ENCODE measurements at regions not wholly inside any gene's neighbourhood (a gene's known extent, or its start where the extent isn't known, plus 50 kb on each side); places are given as distances from the start of the nearest gene placed in this dataset.
"Not testable (repeated sequence)": the region's sequence is repeated elsewhere in the genome, so short reads cannot be mapped to it uniquely, and the experiment has no call there.

DNA sequence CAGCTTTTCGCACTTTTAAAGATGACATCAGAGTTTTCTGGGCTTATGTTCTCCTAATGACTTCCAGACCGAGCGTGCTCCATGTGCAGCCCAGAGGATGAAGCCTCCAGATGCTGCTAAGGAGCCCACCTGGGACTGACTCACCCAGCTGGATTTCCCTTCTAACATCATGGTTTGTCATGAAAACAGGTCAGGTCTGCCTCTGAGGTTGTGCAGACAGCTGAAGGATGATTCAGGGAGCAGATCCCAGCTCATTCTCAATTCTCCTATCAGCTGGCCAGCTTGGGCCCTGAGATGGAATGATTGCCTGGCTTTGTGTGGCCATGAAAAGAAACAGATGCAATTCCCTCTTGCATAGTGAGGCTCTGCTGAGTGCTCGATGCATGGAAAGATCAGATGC, 123.9 kb upstream of the DUSP10 start:
- DNase-seq, result no peak
- in situ Hi-C loops (cut with MboI; ENCODE audit: low pct_unique_long_range_greater_than_20kb, low sequenced_read_pairs), result no loop called here

GRCh38 chr1:221863635-221864034, 121.7 kb upstream of the DUSP10 start:
- in situ Hi-C loops (cut with MboI; ENCODE audit: low pct_unique_long_range_greater_than_20kb, low sequenced_read_pairs), result no loop called here

DNA sequence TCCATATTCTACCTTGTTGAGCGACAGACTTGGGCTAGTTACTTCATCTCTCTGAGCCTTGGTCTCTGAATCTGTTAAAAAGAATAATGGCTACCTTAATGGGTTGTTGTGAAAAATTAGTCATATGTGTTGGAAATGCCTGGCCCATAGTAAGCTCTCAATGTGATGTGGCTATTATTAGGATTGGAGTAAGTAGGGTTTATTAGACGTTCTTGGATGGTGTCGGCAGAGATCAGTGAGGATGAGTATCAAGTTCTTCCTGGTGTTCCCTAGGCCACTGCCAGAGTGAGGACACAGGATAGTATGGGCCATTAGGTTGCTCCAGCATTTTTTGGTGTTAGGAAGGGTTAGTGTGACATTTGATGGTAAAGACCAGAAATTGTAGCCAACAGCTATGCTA, 121.1 kb upstream of the DUSP10 start:
- in situ Hi-C loops (cut with MboI; ENCODE audit: low pct_unique_long_range_greater_than_20kb, low sequenced_read_pairs), result no loop called here
- DNase-seq, result no peak

More at GRCh38 chr1:221863635-221864034, 121.7 kb upstream of the DUSP10 start:
- no peak for DNase-seq

DNA sequence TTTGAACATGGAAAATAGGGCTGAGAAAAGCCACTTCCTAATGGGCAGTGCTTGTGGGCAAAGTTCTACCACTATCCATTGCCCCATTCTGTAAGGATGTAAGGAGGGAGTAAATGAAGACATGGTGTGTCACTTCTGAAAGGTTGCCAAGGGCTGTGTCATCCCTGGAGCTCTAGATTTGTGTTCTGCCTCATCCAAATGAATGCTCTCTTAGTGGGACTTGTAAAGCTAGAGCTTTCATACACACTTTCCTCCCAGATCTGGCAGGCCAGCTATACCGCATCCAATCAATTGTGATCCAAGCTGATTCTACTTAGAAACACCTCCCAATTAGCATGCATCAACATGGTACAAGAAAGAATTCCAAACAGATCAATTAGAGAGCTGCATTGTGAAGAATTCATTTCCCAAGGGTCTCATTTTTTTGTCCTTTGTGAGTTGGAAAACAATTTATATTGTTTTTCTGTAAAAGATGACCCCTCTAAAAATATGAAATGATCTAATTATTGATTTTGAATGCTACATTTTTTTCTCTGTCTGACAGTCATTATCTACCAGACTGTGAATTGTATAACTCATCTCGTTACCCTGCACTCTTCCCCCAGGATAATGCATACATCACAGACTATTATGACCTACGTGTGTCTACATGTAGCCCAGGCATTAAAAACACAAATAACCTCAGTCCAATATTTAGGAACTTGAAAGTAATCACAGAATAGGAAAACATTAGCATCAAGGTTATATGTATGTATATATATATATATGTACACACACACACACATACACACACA, 117.1 kb upstream of the DUSP10 start:
- in situ Hi-C loops (cut with MboI; ENCODE audit: low pct_unique_long_range_greater_than_20kb, low sequenced_read_pairs), result no loop called here
- no peak for DNase-seq

GRCh38 chr1:221857094-221857444, 115.2 kb upstream of the DUSP10 start:
- DNase-seq, result peak; percentile 10
- in situ Hi-C loops (cut with MboI; ENCODE audit: low pct_unique_long_range_greater_than_20kb, low sequenced_read_pairs), result not testable (repeated sequence)

DNA sequence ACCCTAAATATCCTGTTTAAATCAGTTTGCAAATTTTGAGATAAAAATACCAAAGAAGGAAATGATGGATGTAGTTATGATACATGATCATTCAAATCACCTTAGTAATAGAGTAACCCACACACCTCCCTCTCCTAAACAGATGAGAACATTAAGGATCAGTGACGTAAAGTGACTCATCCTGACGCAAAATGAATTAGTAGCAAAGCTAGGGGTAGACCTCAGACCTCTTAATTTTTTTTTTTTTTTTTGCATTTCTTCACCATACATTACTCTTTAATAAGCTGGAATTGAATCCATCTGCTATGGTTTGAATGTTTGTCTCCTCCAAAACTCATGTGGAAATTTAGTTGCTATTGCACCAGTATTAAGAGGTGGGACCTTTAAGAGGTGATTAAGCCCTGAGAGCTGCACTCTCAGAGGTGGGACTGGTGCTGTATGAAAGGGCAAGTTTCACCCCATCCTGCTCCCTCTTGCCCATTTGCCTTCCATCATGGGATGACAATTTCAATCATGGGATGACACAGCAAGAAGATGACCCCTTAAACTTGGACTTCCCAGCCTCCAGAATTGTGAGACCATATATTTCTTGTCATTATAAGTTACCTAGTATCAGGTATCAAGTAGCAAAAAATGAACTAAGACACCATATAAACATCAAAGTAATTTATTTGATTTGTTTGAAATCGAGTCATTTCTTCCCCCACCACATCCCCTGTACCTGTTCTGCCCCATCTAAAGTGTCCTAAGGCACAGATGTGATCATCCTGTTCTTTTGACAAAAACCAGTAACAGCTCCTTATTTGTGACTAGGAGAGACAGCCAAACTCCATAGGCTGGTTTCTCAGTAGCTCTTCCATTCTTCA, 114.6 kb upstream of the DUSP10 start:
- no peak for DNase-seq
- in situ Hi-C loops (cut with MboI; ENCODE audit: low pct_unique_long_range_greater_than_20kb, low sequenced_read_pairs), result no loop called here

- DNase-seq, result no peak
- in situ Hi-C loops (cut with MboI; ENCODE audit: low pct_unique_long_range_greater_than_20kb, low sequenced_read_pairs), result no loop called here
These were observed 113.3 kb upstream of the DUSP10 start for GRCh38 chr1:221855156-221855555.

GRCh38 chr1:221851336-221851735, 109.4 kb upstream of the DUSP10 start:
- DNase-seq, result no peak
- in situ Hi-C loops (cut with MboI; ENCODE audit: low pct_unique_long_range_greater_than_20kb, low sequenced_read_pairs), result no loop called here

GRCh38 chr1:221850470-221851187, 108.7 kb upstream of the DUSP10 start:
- no peak for DNase-seq
- in situ Hi-C loops (cut with MboI; ENCODE audit: low pct_unique_long_range_greater_than_20kb, low sequenced_read_pairs), result no loop called here

GRCh38 chr1:221849897-221850296, 108.0 kb upstream of the DUSP10 start:
- in situ Hi-C loops (cut with MboI; ENCODE audit: low pct_unique_long_range_greater_than_20kb, low sequenced_read_pairs), result no loop called here
- no peak for DNase-seq

DNA sequence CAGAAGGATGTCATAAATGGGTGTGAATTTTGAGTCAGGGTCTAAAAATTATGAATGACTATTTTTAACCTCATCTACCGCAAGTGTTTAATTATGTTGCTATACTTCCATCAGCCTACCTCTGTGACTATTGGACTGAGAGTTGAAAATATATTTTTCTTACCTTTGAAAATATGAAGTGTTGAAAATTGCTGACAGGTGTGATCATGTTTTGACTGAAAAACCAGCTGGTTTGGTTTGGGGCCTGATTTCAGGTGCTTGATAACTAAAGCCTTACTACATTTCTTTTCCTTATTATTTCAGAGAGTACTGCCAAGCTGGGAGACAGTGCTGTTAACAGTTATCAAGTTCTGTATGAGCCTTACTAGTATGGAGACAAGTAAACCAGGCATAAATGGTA, 107.2 kb upstream of the DUSP10 start:
- in situ Hi-C loops (cut with MboI; ENCODE audit: low pct_unique_long_range_greater_than_20kb, low sequenced_read_pairs), result no loop called here
- no peak for DNase-seq

DNA sequence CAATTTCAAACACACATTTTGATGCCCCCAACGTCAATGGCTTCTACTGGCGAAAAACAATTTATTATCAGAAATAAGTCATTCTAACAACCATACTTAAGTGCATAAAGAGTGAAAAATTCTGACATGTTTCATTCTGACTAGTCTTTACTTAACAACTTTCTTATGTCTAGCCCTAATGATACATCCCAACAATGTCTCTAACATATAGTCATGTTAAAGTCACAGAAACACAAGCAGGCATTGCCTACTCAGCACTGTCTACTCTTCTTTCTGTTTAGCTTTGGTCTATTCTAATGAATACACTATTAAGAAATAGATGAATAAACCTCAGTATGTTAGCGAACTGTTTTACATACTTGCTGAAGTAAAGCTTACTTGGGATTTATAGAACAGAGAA, 105.8 kb upstream of the DUSP10 start:
- in situ Hi-C loops (cut with MboI; ENCODE audit: low pct_unique_long_range_greater_than_20kb, low sequenced_read_pairs), result no loop called here
- DNase-seq, result no peak

GRCh38 chr1:221845650-221846371, 103.9 kb upstream of the DUSP10 start:
- in situ Hi-C loops (cut with MboI; ENCODE audit: low pct_unique_long_range_greater_than_20kb, low sequenced_read_pairs), result no loop called here
- DNase-seq, result no peak

DNA sequence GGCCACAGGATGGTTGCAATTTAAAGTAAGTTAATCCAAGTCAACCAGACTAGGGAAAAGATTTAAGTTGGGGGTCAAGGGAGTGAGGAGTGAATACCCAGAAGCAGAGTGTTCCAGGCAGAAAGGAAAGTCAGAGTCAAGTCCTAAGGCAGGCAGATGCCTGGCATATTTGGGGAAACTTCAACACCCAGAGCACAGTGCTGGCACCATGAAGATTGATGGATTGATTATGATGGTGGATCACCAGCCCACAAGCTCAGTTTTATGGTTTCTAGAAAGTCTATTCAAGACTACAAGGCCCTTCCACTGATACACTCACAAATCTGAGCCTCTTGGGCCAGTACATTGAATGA, 100.1 kb upstream of the DUSP10 start:
- in situ Hi-C loops (cut with MboI; ENCODE audit: low pct_unique_long_range_greater_than_20kb, low sequenced_read_pairs), result no loop called here
- no peak for DNase-seq

DNA sequence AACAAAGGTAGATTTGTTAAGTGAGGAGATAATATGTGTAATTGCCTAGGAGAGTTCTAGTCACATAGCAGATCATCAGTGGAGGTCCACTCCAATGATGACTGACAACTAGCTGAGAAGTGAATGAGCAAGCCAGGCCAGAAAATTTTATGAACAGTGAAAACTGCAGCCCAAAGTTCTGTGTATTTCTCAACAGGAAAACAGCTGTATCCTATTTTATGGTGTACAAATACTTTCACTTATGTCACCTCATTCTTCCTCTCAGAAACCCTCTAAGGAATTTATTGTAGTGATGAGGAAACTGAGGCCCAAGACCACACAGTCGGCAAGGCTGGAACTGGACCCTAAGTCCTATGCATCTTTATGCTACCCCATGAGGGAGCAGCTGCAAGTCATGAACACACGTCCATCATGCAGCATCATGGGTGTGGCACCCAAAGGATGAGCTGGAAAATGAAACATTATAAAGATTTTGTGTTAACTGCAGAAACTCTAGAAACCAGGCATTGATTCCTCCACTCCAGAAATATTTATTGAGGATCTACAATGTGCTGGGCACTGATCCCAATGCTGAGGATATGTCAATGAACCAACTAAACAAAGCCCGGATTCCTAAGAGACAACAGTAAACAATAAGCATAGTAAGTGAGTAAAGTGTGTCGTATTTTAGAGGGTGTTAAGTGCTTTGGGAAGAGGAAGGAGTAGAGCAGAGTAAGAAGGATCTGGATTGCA, 99.5 kb upstream of the DUSP10 start:
- in situ Hi-C loops (cut with MboI; ENCODE audit: low pct_unique_long_range_greater_than_20kb, low sequenced_read_pairs), result no loop called here
- no peak for DNase-seq

- no peak for DNase-seq
- in situ Hi-C loops (cut with MboI; ENCODE audit: low pct_unique_long_range_greater_than_20kb, low sequenced_read_pairs), result no loop called here
These were observed 98.8 kb upstream of the DUSP10 start for GRCh38 chr1:221840511-221841243.

DNA sequence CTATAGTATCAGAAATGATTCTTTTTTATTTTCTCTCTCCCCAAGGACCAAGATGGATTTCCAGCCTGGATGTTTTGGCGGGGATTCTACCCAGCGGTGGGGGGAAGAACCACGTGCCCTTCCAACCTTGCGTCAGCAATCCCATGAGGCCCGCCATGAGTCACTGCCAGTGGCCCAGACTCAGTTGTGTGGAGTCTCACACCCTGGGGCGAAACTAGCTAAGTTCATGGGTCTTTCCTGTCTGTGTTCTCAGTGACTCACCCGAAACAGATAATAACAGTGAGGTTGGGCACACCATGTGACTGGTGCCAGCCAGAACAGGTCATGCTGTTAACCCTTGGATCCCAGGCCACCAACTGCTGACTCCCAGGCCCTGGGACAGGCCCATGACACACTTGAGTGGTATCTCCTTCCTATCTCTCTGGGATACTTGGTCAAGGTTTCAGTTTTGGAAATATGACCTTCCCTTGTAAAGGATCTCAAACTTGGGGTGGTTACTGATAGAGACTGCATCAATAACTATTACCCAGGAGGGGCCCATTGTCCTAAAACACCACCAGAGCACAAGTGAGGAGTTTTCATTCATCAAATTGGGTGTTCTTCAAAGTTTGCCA, 98.0 kb upstream of the DUSP10 start:
- in situ Hi-C loops (cut with MboI; ENCODE audit: low pct_unique_long_range_greater_than_20kb, low sequenced_read_pairs), result no loop called here
- no peak for DNase-seq

DNA sequence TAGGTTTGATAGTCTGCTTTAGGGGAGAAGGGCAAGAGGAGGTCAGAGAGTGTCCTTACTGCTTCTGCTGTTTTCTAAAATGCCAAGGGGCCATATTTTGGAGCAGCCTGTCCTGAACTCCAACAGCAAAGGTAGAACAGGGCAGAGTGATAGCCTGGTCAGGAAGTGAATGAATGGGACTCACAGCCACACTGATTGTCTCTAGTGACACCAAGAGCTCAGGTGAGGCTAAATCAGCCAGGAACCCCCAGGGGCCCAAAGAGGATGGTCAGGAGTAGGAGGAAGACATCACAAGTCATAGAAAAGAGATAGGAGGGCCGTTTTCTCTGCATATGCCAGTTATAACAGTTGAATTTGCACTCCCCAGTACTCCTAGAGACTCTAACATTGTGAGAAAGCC, 97.4 kb upstream of the DUSP10 start:
- no peak for DNase-seq
- in situ Hi-C loops (cut with MboI; ENCODE audit: low pct_unique_long_range_greater_than_20kb, low sequenced_read_pairs), result no loop called here

Measured in KBM-7 (cell line).